H9 (cell line): ENCODE measurements at regions not wholly inside any gene's neighbourhood (a gene's known extent, or its start where the extent isn't known, plus 50 kb on each side); places are given as distances from the start of the nearest gene placed in this dataset.

Source experiments
- DNase-seq: peaks from one replicate; pipeline ENCODE4 v3.0.0-alpha.2; 2017
- H2AFZ ChIP-seq: one replicate; pipeline ENCODE4 v1.6.1; 2013; ENCODE audit warnings: mild to moderate bottlenecking, low read length, control low read depth, moderate library complexity
- H2AK5ac ChIP-seq: 2 replicates; pipeline ENCODE4 v1.6.1; 2013; ENCODE audit warnings: low read length, control low read depth, mixed read lengths; ENCODE audit not compliant: insufficient read length
- H2BK120ac ChIP-seq: one replicate; pipeline ENCODE4 v1.6.1; 2013; ENCODE audit warnings: low read depth, mild to moderate bottlenecking, low read length, control low read depth, inconsistent platforms; ENCODE audit not compliant: poor library complexity, severe bottlenecking
- H2BK12ac ChIP-seq: 2 replicates; pipeline ENCODE4 v1.6.1; 2013; ENCODE audit warnings: low read length, control low read depth, mixed read lengths, low read depth; ENCODE audit not compliant: insufficient read length
- H2BK15ac ChIP-seq: 2 replicates; pipeline ENCODE4 v1.6.1; 2013; ENCODE audit warnings: low read depth, low read length, control low read depth
- H2BK20ac ChIP-seq: one replicate; pipeline ENCODE4 v1.6.1; 2013; ENCODE audit warnings: low read depth, mild to moderate bottlenecking, low read length, control low read depth, inconsistent platforms; ENCODE audit not compliant: poor library complexity, severe bottlenecking
- H2BK5ac ChIP-seq: 2 replicates; pipeline ENCODE4 v1.6.1; 2013; ENCODE audit warnings: low read length, control low read depth, mixed read lengths; ENCODE audit not compliant: insufficient read length
- H3K14ac ChIP-seq: 2 replicates; pipeline ENCODE4 v1.6.1; 2013; ENCODE audit warnings: low read length, control low read depth; ENCODE audit not compliant: insufficient read depth
- H3K18ac ChIP-seq: 2 replicates; pipeline ENCODE4 v1.6.1; 2013; ENCODE audit warnings: low read depth, mild to moderate bottlenecking, mixed read lengths, low read length, control low read depth; ENCODE audit not compliant: insufficient read length
- H3K23ac ChIP-seq: 2 replicates; pipeline ENCODE4 v1.6.1; 2013; ENCODE audit warnings: low read length, control low read depth, mixed read lengths, low read depth; ENCODE audit not compliant: insufficient read length
- H3K23me2 ChIP-seq: 2 replicates; pipeline ENCODE4 v1.6.1; 2013; ENCODE audit warnings: low read depth, mild to moderate bottlenecking, mixed read lengths, low read length, control low read depth; ENCODE audit not compliant: insufficient read length, poor library complexity, severe bottlenecking
- H3K27ac ChIP-seq: 2 replicates; pipeline ENCODE4 v1.5.1; 2013; ENCODE audit warnings: low read length, control low read depth, mixed read lengths, low read depth; ENCODE audit not compliant: insufficient read length
- H3K27me3 ChIP-seq: 2 replicates; pipeline ENCODE4 v1.6.1; 2013; ENCODE audit warnings: low read length, control low read depth, inconsistent platforms; ENCODE audit not compliant: insufficient read depth
- H3K4ac ChIP-seq: 2 replicates; pipeline ENCODE4 v1.6.1; 2013; ENCODE audit warnings: low read depth, mild to moderate bottlenecking, control low read depth, inconsistent platforms, low read length, moderate library complexity
- H3K4me1 ChIP-seq: 2 replicates; pipeline ENCODE4 v1.6.1; 2013; ENCODE audit warnings: low read length, control low read depth, inconsistent platforms; ENCODE audit not compliant: insufficient read depth
- H3K4me2 ChIP-seq: 2 replicates; pipeline ENCODE4 v1.6.1; 2013; ENCODE audit warnings: low read length, control low read depth, mixed read lengths; ENCODE audit not compliant: insufficient read length, insufficient read depth
- H3K56ac ChIP-seq: 2 replicates; pipeline ENCODE4 v1.6.1; 2013; ENCODE audit warnings: low read depth, mild to moderate bottlenecking, mixed read lengths, low read length, control low read depth; ENCODE audit not compliant: insufficient read length
- H3K79me1 ChIP-seq: 2 replicates; pipeline ENCODE4 v1.6.1; 2013; ENCODE audit warnings: low read depth, mild to moderate bottlenecking, moderate library complexity, low read length, control low read depth, inconsistent platforms; ENCODE audit not compliant: insufficient read depth, poor library complexity, severe bottlenecking
- H3K79me2 ChIP-seq: 2 replicates; pipeline ENCODE4 v1.6.1; 2013; ENCODE audit warnings: low read length, control low read depth, inconsistent platforms; ENCODE audit not compliant: insufficient read depth
- H3K9ac ChIP-seq: 2 replicates; pipeline ENCODE4 v1.6.1; 2013; ENCODE audit warnings: low read length, control low read depth, mixed read lengths; ENCODE audit not compliant: insufficient read length; ENCODE audit errors: extremely low read depth
- H3K9me3 ChIP-seq: one replicate; pipeline ENCODE4 v1.6.1; 2013; ENCODE audit warnings: low read depth, low read length, inconsistent platforms; ENCODE audit not compliant: control insufficient read depth
- H3T11ph ChIP-seq: one replicate; pipeline ENCODE4 v1.6.1; 2013; ENCODE audit warnings: mild to moderate bottlenecking, low read length, control low read depth, inconsistent platforms
- H4K20me1 ChIP-seq: one replicate; pipeline ENCODE4 v1.6.1; 2013; ENCODE audit not compliant: control insufficient read depth, insufficient read length, insufficient read depth
- H4K5ac ChIP-seq: 2 replicates; pipeline ENCODE4 v1.6.1; 2013; ENCODE audit warnings: low read depth, mild to moderate bottlenecking, mixed read lengths, low read length, control low read depth; ENCODE audit not compliant: insufficient read length
- H4K8ac ChIP-seq: replicated peaks from 2 replicates; pipeline ENCODE4 v1.6.1; 2013; ENCODE audit warnings: low read length, control low read depth, mixed read lengths, low read depth; ENCODE audit not compliant: insufficient read length
- H4K91ac ChIP-seq: 2 replicates; pipeline ENCODE4 v1.6.1; 2013; ENCODE audit warnings: low read depth, mild to moderate bottlenecking, moderate library complexity, mixed read lengths, low read length, control low read depth; ENCODE audit not compliant: insufficient read length
- H3K27ac Mint-ChIP-seq, 3 experiments: 2 replicates in 2 of 3; 3 replicates in 1 of 3; pipeline ENCODE4 v1.8.0; 2020 to 2021; ENCODE audit warnings: mixed read lengths in 3 of 3, mild to moderate bottlenecking in 1 of 3, moderate library complexity in 1 of 3
- H3K27me3 Mint-ChIP-seq: 2 replicates; pipeline ENCODE4 v1.8.0; 2021; ENCODE audit warnings: low read depth, mild to moderate bottlenecking, moderate library complexity, mixed read lengths
- H3K36me3 Mint-ChIP-seq, 3 experiments: 2 replicates in 2 of 3; 3 replicates in 1 of 3; pipeline ENCODE4 v1.8.0; 2020 to 2021; ENCODE audit warnings: low read depth in 3 of 3, mixed read lengths in 3 of 3; ENCODE audit not compliant: insufficient read depth in 1 of 3
- H3K4me1 Mint-ChIP-seq, 2 experiments: 2 replicates each; pipeline ENCODE4 v1.8.0; 2020; ENCODE audit warnings: mixed read lengths in 2 of 2
- H3K4me3 Mint-ChIP-seq, 2 experiments: 2 replicates in 1 of 2; 3 replicates in 1 of 2; pipeline ENCODE4 v1.8.0; 2020 to 2021; ENCODE audit warnings: mild to moderate bottlenecking in 2 of 2, mixed read lengths in 2 of 2, moderate library complexity in 1 of 2
- H3K9me3 Mint-ChIP-seq, 2 experiments: 2 replicates in 1 of 2; 3 replicates in 1 of 2; pipeline ENCODE4 v1.8.0; 2020; ENCODE audit warnings: mild to moderate bottlenecking in 2 of 2, mixed read lengths in 2 of 2, moderate library complexity in 1 of 2
- CTCF ChIP-seq: fragments of 200-600 bp; sonication (generic); conservative IDR thresholded peaks from 3 replicates; pipeline ENCODE4 v1.8.0; 2021; ENCODE audit warnings: antibody characterized with exemption, mild to moderate bottlenecking
- WGBS: extraction: QIAGEN DNeasy Blood & Tissue Kit; methylation state at CpG from one replicate; pipeline ENCODE4 v1.1.7; 2013; ENCODE audit warnings: missing lambda C conversion rate, low lambda C conversion rate, mixed read lengths; ENCODE audit not compliant: insufficient read length; ENCODE audit errors: extremely low coverage; 5-methylcytosine and 5-hydroxymethylcytosine counted together

- H3K4ac ChIP-seq = no peak overlapping the region
- no peak overlapping the region for H3K23ac ChIP-seq
- H3K23me2 ChIP-seq = no peaks in the 10 kb centered on the region
- no peak overlapping the region for H2AK5ac ChIP-seq
- H3K14ac ChIP-seq = no peak overlapping the region
- H3K18ac ChIP-seq = no peak overlapping the region
- no peak overlapping the region for H2AFZ ChIP-seq
- no peaks in the 10 kb centered on the region for H4K20me1 ChIP-seq
- no peaks in the 10 kb centered on the region for H3K4me1 ChIP-seq
- H4K91ac ChIP-seq = no peak overlapping the region
- no peaks in the 10 kb centered on the region for H3K79me1 ChIP-seq
- H3K79me2 ChIP-seq = no peaks in the 10 kb centered on the region
- H2BK20ac ChIP-seq = no peak overlapping the region
- H3K9me3 ChIP-seq = no peaks in the 10 kb centered on the region
- no peak overlapping the region for H3K4me2 ChIP-seq
- Mint-ChIP-seq H3K36me3 (no peaks in the 10 kb centered on the region), H3K27me3 (no peaks in the 10 kb centered on the region), H3K4me3 (no peak overlapping the region), H3K27ac (no peak overlapping the region), H3K9me3 (no peaks in the 10 kb centered on the region), H3K4me1 (peaks cover 8 to 11% of the 10 kb centered on the region in 2 experiments)
- no peak overlapping the region for H2BK12ac ChIP-seq
- H3K27me3 ChIP-seq = no peaks in the 10 kb centered on the region
- no peak overlapping the region for H2BK15ac ChIP-seq
- no peak overlapping the region for H4K8ac ChIP-seq
- no peak overlapping the region for H3T11ph ChIP-seq
- H4K5ac ChIP-seq = no peak overlapping the region
- no peak for DNase-seq
- no peak overlapping the region for H2BK120ac ChIP-seq
- WGBS = no CpG with 5 or more reads among the region's 5 CpGs
- H2BK5ac ChIP-seq = no peak overlapping the region
- no peak overlapping the region for H3K9ac ChIP-seq
- no peak overlapping the region for H3K56ac ChIP-seq
- H3K27ac ChIP-seq = no peak overlapping the region
- no peak for TF ChIP-seq CTCF
Observed at GRCh38 chr7:16061011-16061410, 360.3 kb downstream of the CRPPA start.
